D721Med (cell line): ENCODE measurements at regions not wholly inside any gene's neighbourhood (a gene's known extent, or its start where the extent isn't known, plus 50 kb on each side); places are given as distances from the start of the nearest gene placed in this dataset.

Source experiments
- DNase-seq: peaks from one replicate; pipeline ENCODE4 v3.0.0; 2011; ENCODE audit warnings: low spot score; ENCODE audit not compliant: insufficient read length
- FAIRE-seq: peaks from 2 replicates; lab custom pipeline; 2011; peaks lifted over from hg19 to GRCh38; lab: Jason Lieb, UNC
- CTCF ChIP-seq: IDR thresholded peaks from 2 replicates; pipeline ENCODE4 v1.5.1; 2012; ENCODE audit warnings: mild to moderate bottlenecking, control low read depth; ENCODE audit not compliant: insufficient read depth; ENCODE audit errors: missing control alignments

DNA sequence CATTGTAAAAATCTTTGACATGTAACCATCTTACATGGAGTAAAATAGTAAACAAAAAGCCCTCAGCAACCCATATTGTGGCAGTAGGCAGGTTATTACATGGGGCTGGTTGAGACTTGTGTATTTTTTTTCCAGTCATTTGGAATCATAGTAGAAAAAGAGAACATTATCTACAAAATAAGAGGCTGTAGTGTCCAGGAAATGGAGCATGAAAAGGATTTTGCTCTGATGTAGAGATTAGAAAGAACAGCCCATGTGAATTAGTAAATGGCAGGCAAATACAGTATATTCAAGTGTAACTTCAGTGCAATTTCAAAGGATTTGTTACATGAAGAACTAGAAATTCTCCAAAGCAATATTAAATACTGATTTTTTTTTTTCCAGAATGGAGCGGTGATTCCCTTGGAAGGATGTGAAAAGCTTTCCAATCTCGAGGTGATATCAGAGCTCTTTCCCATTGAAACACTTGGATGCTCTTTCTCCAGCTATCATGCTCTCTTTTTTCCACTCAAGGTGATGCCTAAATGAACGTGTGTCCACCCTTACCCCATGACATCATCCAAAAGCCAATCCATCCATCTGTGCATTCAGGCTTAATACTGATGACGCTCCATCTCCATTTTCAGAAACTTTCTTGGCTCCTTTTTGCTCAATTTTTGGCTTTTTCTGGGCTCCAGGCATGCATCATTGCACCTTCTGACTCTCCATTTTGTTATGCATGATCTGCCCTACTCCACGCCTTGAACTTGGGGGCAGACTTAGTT is 1034.7 kb downstream of the TYW1 start:
- FAIRE-seq (no peak), DNase-seq (no peak)
- TF ChIP-seq CTCF = no peak

DNA sequence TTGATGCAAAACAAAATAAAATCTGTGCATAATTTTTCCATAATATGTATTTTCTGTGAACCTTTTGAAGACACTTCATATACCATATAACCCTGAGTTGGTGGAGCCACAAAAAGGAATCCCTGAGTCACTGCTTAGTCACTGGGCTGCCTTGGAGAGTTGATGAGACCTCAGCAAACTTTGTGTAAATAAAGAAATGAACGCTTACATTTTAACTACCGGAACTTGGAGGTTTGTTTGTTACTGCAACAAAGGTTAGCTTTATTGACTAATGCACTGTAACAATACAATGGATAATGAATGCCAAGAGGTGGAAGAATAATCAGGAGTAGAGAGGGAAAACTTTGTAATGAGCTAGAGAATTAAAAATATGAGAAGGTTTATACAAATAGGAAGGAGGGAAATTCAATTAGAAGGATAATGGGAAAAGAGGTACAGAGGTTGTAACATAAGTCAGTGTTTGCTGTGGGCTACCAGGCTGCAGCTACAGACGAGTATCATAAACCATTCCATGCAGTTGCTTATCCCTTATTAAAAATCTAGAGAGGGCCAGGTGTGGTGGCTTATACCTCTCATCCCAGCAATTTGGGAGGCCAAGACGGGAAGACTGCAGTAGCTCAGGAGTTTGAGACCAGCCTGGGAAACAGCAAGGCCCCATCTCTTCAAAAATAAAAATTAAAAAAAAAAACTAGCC is 1042.1 kb downstream of the TYW1 start:
- TF ChIP-seq CTCF = no peak
- DNase-seq (no peak), FAIRE-seq (no peak)

DNA sequence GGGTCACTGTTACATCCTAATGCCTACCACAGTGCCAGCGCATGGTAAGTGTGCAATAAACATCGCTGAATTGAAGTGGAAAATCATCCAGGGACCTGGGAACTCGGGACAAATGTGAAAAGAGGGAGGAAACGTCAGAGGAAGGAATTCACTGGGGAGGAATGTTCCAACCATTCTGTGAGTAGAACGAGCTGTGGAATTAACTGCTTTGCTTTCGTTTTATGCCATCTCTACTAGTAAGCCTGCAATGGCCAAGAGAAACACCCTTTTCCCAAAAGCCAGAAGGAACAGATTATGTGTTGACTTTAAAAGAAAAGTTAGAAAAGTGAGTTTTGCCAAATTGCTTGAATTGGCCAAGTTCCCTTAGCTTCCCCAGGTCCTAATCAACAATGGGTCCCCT is 1044.9 kb downstream of the TYW1 start:
- no peak for FAIRE-seq
- no peak for TF ChIP-seq CTCF
- no peak for DNase-seq

GRCh38 chr7:68043546-68043945 is 1046.9 kb downstream of the TYW1 start:
- no peak for TF ChIP-seq CTCF
- FAIRE-seq (no peak), DNase-seq (no peak)

GRCh38 chr7:68050627-68051026 is 1054.0 kb downstream of the TYW1 start:
- no peak for TF ChIP-seq CTCF
- FAIRE-seq (no peak), DNase-seq (no peak)

DNA sequence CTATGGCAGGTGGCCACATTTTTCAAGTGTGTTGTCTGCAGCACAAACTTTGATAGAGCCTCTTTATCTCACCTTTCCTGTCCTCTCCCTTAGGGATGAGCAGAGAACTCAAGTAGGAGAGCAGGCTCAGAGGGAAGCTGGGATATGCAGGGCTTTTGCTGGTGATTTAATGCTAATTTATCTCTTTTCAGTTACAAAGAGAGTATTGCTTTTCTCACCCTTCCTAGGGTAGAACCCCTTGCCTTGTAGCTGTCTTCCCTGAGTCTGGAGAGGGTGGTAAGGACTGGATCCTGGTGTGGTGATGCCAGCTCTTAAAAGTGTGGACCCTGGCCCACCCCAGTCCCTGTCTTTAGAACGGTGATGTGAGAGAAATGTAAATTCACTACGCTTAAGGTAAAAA is 1061.4 kb downstream of the TYW1 start:
- DNase-seq (no peak), FAIRE-seq (no peak)
- TF ChIP-seq CTCF = no peak

GRCh38 chr7:68063171-68063570 is 1066.5 kb downstream of the TYW1 start:
- FAIRE-seq (no peak), DNase-seq (no peak)
- TF ChIP-seq CTCF = peak; percentile 48
